ENCODE measurements at regions not wholly inside any gene's neighbourhood (a gene's known extent, or its start where the extent isn't known, plus 50 kb on each side); places are given as distances from the start of the nearest gene placed in this dataset.
A peak's percentile ranks its signal among the peaks of the same experiment; 100 is the strongest.

DNA sequence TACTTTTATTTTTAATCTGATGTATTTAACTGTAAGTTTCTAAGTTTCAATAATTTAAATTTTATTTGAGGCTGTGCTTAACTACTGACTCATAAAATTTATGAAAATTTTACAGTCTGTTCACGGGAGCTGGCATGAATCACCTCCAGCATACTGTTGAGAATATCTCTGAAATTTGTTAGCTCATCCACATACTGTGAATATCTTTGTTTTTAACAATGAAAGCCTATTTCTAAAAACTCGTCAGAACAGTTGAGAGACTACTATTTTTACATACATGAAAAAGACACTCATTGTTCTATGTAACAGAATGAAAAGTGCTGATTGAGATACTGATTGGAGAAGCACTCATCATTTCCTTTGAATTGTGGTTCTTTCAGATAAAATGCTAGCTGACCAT, 749.3 kb downstream of the TENT5A start:
- H3K36me3 Mint-ChIP-seq (ENCODE audit: insufficient read depth, unreplicated experiment): peaks cover 6% of the 10 kb centered on the region
- ChIA-PET POLR2A (interaction anchor here (0.9 kb wide), 1 partner anchor 997 kb away, joined by 4 read pairs; no protein-coding TSS in a partner anchor), CTCF (interaction anchor here (0.7 kb wide), 1 partner anchor 56 kb away, joined by 3 read pairs; no protein-coding TSS in a partner anchor)
- no peak for DNase-seq (ENCODE audit: unreplicated experiment)
- TF ChIP-seq, protein P1, sequence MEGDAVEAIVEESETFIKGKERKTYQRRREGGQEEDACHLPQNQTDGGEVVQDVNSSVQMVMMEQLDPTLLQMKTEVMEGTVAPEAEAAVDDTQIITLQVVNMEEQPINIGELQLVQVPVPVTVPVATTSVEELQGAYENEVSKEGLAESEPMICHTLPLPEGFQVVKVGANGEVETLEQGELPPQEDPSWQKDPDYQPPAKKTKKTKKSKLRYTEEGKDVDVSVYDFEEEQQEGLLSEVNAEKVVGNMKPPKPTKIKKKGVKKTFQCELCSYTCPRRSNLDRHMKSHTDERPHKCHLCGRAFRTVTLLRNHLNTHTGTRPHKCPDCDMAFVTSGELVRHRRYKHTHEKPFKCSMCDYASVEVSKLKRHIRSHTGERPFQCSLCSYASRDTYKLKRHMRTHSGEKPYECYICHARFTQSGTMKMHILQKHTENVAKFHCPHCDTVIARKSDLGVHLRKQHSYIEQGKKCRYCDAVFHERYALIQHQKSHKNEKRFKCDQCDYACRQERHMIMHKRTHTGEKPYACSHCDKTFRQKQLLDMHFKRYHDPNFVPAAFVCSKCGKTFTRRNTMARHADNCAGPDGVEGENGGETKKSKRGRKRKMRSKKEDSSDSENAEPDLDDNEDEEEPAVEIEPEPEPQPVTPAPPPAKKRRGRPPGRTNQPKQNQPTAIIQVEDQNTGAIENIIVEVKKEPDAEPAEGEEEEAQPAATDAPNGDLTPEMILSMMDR (IDR thresholded peaks at IDR 0.05; ENCODE audit: unreplicated experiment): no peak
- intact Hi-C loops (cut with micrococcal nuclease): no loop called here
- no peaks in the 10 kb centered on the region for H3K4me1 Mint-ChIP-seq (ENCODE audit: insufficient read depth, unreplicated experiment)
- no TSS peak for BruUV-seq (replicated peaks)
- peaks cover 9% of the 10 kb centered on the region for H3K9me3 Mint-ChIP-seq (ENCODE audit: unreplicated experiment)
- H3K4me3 Mint-ChIP-seq (ENCODE audit: unreplicated experiment): no peak overlapping the region
- H3K27ac Mint-ChIP-seq (ENCODE audit: low read depth, unreplicated experiment): no peak overlapping the region
- no peaks in the 10 kb centered on the region for H3K27me3 Mint-ChIP-seq (ENCODE audit: insufficient read depth, unreplicated experiment)

DNA sequence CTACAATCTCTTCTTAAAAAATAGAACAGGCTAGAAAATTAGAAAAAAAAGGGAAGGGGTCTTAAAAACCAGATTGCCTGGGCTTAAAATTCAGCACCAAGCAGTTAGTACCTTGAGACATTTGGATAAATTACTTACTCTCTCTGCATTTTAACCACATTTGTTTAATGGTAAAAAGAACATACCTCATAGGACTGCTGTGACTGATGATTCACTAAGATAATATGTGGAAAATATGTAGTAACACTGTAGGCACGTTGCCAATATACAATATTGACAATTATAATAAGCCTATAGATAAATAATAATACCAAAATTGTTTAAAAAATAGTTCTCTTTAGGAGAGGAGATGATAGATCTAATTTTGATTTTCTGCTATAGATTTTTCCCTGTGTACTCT, 750.4 kb downstream of the TENT5A start:
- Mint-ChIP-seq H3K4me3 (ENCODE audit: unreplicated experiment) (no peak overlapping the region), H3K36me3 (ENCODE audit: insufficient read depth, unreplicated experiment) (peaks cover 6% of the 10 kb centered on the region), H3K27me3 (ENCODE audit: insufficient read depth, unreplicated experiment) (no peaks in the 10 kb centered on the region), H3K4me1 (ENCODE audit: insufficient read depth, unreplicated experiment) (no peaks in the 10 kb centered on the region), H3K27ac (ENCODE audit: low read depth, unreplicated experiment) (no peak overlapping the region), H3K9me3 (ENCODE audit: unreplicated experiment) (peaks cover 9% of the 10 kb centered on the region)
- peak; percentile 7 for DNase-seq (ENCODE audit: unreplicated experiment)
- intact Hi-C loops (cut with micrococcal nuclease): no loop called here
- BruUV-seq (replicated peaks): no TSS peak
- CTCF ChIA-PET: interaction anchor here (0.6 kb wide), 1 partner anchor 1267 kb away, joined by 3 read pairs; no protein-coding TSS in a partner anchor
- TF ChIP-seq, protein P1 (IDR thresholded peaks at IDR 0.05; ENCODE audit: unreplicated experiment): no peak
- POLR2A ChIA-PET: no interaction called here

DNA sequence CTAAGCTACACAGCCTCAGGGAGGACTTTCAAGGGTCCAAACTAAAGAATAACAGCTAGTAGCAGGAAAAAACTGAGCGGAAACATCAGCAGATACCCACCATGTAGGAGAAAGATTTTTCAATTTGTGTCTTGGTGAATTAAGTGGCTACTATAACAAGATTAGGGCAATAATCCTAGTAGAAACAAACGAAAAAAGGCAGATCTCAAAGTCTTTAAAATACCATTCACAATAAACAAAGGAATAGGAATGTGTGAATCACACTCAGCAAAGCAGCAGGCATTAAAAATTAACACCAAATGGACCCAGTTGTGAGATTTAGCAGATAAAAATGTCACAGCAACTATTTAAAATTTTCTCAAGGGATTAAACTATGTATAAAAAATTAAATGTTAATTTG, 761.2 kb downstream of the TENT5A start:
- Mint-ChIP-seq H3K36me3 (ENCODE audit: insufficient read depth, unreplicated experiment) (no peaks in the 10 kb centered on the region), H3K4me1 (ENCODE audit: insufficient read depth, unreplicated experiment) (no peaks in the 10 kb centered on the region), H3K9me3 (ENCODE audit: unreplicated experiment) (peaks cover 8% of the 10 kb centered on the region), H3K4me3 (ENCODE audit: unreplicated experiment) (no peak overlapping the region), H3K27me3 (ENCODE audit: insufficient read depth, unreplicated experiment) (no peaks in the 10 kb centered on the region), H3K27ac (ENCODE audit: low read depth, unreplicated experiment) (no peak overlapping the region)
- no peak for DNase-seq (ENCODE audit: unreplicated experiment)
- ChIA-PET POLR2A (no interaction called here), CTCF (no interaction called here)
- TF ChIP-seq, protein P1 (IDR thresholded peaks at IDR 0.05; ENCODE audit: unreplicated experiment): no peak
- no TSS peak for BruUV-seq (replicated peaks)
- intact Hi-C loops (cut with micrococcal nuclease): no loop called here

DNA sequence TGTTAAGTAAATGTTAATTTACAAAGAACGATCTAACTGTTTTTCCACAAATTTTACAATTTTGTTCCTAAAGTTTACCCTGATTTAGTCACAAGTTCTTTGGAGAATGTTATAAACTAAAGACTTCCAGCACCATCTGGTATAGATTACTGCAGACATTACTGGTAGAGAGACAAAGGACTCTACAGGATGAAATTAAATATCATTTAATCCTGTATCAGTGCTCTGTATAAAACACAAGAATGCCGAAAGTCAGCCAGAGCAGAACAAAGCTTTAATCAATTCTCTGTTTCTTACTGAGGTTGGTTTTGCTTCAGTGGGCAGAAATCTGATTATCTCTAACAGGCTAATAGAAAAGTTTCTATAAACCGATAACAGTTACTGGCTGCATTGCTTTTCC, 763.6 kb downstream of the TENT5A start:
- TF ChIP-seq, protein P1 (IDR thresholded peaks at IDR 0.05; ENCODE audit: unreplicated experiment): no peak
- intact Hi-C loops (cut with micrococcal nuclease): no loop called here
- CTCF ChIA-PET: no interaction called here
- Mint-ChIP-seq H3K9me3 (ENCODE audit: unreplicated experiment) (no peaks in the 10 kb centered on the region), H3K36me3 (ENCODE audit: insufficient read depth, unreplicated experiment) (no peaks in the 10 kb centered on the region), H3K27me3 (ENCODE audit: insufficient read depth, unreplicated experiment) (no peaks in the 10 kb centered on the region), H3K4me3 (ENCODE audit: unreplicated experiment) (no peak overlapping the region), H3K4me1 (ENCODE audit: insufficient read depth, unreplicated experiment) (no peaks in the 10 kb centered on the region), H3K27ac (ENCODE audit: low read depth, unreplicated experiment) (no peak overlapping the region)
- DNase-seq (ENCODE audit: unreplicated experiment): no peak
- POLR2A ChIA-PET: interaction anchor here (0.6 kb wide), 1 partner anchor 1050 kb away, joined by 3 read pairs; no protein-coding TSS in a partner anchor
- no TSS peak for BruUV-seq (replicated peaks)

All from MCF 10A (cell line).